Adrenal gland (tissue), 5 donors: ENCODE measurements at regions not wholly inside any gene's neighbourhood (a gene's known extent, or its start where the extent isn't known, plus 50 kb on each side); places are given as distances from the start of the nearest gene placed in this dataset.

Source experiments
- CTCF ChIP-seq, 6 experiments: fragments of 450-650 bp in 4 of 6; fragments of 200-600 bp in 2 of 6; sonication (generic) in 1 of 6; IDR thresholded peaks; 1 replicate in 5 of 6; 2 replicates in 1 of 6; pipeline versions ENCODE4 v1.5.1 to v1.8.0; 2016 to 2021; ENCODE audit warnings: antibody characterized with exemption in 6 of 6, mild to moderate bottlenecking in 2 of 6, moderate library complexity in 1 of 6
- POLR2A ChIP-seq, 2 donors: fragments of 450-650 bp; IDR thresholded peaks; one replicate each; pipeline ENCODE4 v1.6.1; 2017; ENCODE audit warnings: antibody characterized with exemption in 2 of 2, mild to moderate bottlenecking in 2 of 2, moderate library complexity in 1 of 2
- donor health status: DM: no; HTN: no; CAD: no.

- no peak for TF ChIP-seq CTCF (IDR thresholded peaks at IDR 0.05)
- TF ChIP-seq POLR2A (IDR thresholded peaks at IDR 0.05): no peak
Observed at GRCh38 chr1:220450927-220451326, 77.0 kb upstream of the MARK1 start.
